Loucy (cell line): ENCODE measurements at regions not wholly inside any gene's neighbourhood (a gene's known extent, or its start where the extent isn't known, plus 50 kb on each side); places are given as distances from the start of the nearest gene placed in this dataset.

Experiments used
- H2AFZ ChIP-seq: fragments of 200-600 bp; sonication (generic); 2 replicates; pipeline ENCODE4 v1.6.0; 2016; ENCODE audit warnings: antibody characterized with exemption, mild to moderate bottlenecking, low read length, moderate library complexity
- H3F3A ChIP-seq: fragments of 200-600 bp; 2 replicates; pipeline ENCODE4 v1.6.0; 2016; ENCODE audit warnings: antibody characterized with exemption, low read depth, mild to moderate bottlenecking
- H3K27me3 ChIP-seq: fragments of 200-600 bp; sonication (generic); 2 replicates; pipeline ENCODE4 v1.6.1; 2014; ENCODE audit warnings: low read length, mild to moderate bottlenecking; ENCODE audit not compliant: insufficient read depth, poor library complexity, severe bottlenecking
- H3K36me3 ChIP-seq: fragments of 200-600 bp; sonication (generic); 2 replicates; pipeline ENCODE4 v1.6.1; 2016; ENCODE audit warnings: low read length; ENCODE audit not compliant: insufficient read depth
- H3K4me1 ChIP-seq: fragments of 200-600 bp; sonication (generic); 2 replicates; pipeline ENCODE4 v1.5.1; 2014; ENCODE audit warnings: low read length, mild to moderate bottlenecking; ENCODE audit not compliant: insufficient read depth, poor library complexity, severe bottlenecking
- H3K4me2 ChIP-seq: fragments of 200-600 bp; sonication (generic); 2 replicates; pipeline ENCODE4 v1.6.0; 2014; ENCODE audit warnings: antibody characterized with exemption, low read length, low read depth, mild to moderate bottlenecking; ENCODE audit not compliant: poor library complexity, severe bottlenecking
- H3K4me3 ChIP-seq: fragments of 200-600 bp; sonication (generic); 2 replicates; pipeline ENCODE4 v1.5.1; 2014; ENCODE audit warnings: low read length, mild to moderate bottlenecking, mixed read lengths; ENCODE audit not compliant: poor library complexity, severe bottlenecking
- H3K79me2 ChIP-seq: fragments of 200-600 bp; sonication (generic); 2 replicates; pipeline ENCODE4 v1.6.1; 2014; ENCODE audit warnings: low read length; ENCODE audit not compliant: insufficient read depth
- H3K9ac ChIP-seq: fragments of 200-600 bp; sonication (generic); 2 replicates; pipeline ENCODE4 v1.6.0; 2014; ENCODE audit warnings: mild to moderate bottlenecking, low read depth, low read length, moderate library complexity; ENCODE audit not compliant: poor library complexity, severe bottlenecking
- H3K9me2 ChIP-seq: fragments of 200-600 bp; sonication (generic); replicated peaks from 2 replicates; pipeline ENCODE4 v1.6.1; 2016; ENCODE audit warnings: low read depth, low read length, mixed read lengths
- H3K9me3 ChIP-seq: fragments of 200-600 bp; sonication (generic); 2 replicates; pipeline ENCODE4 v1.6.1; 2014; ENCODE audit warnings: mild to moderate bottlenecking, antibody characterized with exemption, low read length, low read depth; ENCODE audit not compliant: insufficient read depth
- H4K20me1 ChIP-seq: fragments of 200-600 bp; sonication (generic); 2 replicates; pipeline ENCODE4 v1.6.0; 2014; ENCODE audit warnings: antibody characterized with exemption, low read length, mild to moderate bottlenecking; ENCODE audit not compliant: insufficient read depth, poor library complexity, severe bottlenecking
- EZH2phosphoT487 ChIP-seq: fragments of 200-600 bp; IDR thresholded peaks from 2 replicates; pipeline ENCODE4 v1.6.1; 2018; ENCODE audit warnings: antibody characterized with exemption, mild to moderate bottlenecking, moderate library complexity, borderline replicate concordance
- TF ChIP-seq, protein P1 (sequence below): fragments of 200-600 bp; sonication (generic); conservative IDR thresholded peaks from 2 replicates; pipeline ENCODE4 v1.5.1; 2014; ENCODE audit warnings: mild to moderate bottlenecking, antibody characterized with exemption, low read length

DNA sequence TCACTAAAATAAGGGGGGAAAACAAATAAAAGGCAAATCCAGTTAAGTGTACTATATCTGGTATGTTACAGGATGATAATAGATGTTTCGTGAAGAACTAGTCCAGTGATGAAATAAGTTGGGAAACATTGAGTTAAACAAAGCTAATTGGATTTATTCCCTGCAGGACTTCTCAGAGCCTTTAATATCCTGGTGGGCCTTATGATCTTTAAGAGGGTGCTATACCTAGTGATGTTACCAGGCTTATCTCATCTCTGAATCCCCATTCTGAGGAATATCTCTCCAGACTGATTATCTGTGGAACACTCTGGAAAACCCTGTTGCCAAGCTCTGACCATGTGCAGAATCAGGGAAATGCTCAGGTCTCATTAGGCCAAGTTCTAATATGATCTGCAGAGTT lies 54.8 kb upstream of the POMGNT2 start:
- Histone ChIP-seq H3K4me2 (no peak overlapping the region), H3K4me3 (no peak overlapping the region), H3K9me3 (peaks cover 3% of the 10 kb centered on the region; the same call in 1 of the 2 replicates), H3K9ac (no peak overlapping the region), H3K27me3 (no peaks in the 10 kb centered on the region), H3K9me2 (no peaks in the 10 kb centered on the region), H3F3A (no peaks in the 10 kb centered on the region), H4K20me1 (no peaks in the 10 kb centered on the region), H3K4me1 (peaks cover 12% of the 10 kb centered on the region), H3K36me3 (no peaks in the 10 kb centered on the region), H2AFZ (no peak overlapping the region), H3K79me2 (no peaks in the 10 kb centered on the region)
- TF ChIP-seq EZH2phosphoT487, result no peak
- TF ChIP-seq, protein P1, sequence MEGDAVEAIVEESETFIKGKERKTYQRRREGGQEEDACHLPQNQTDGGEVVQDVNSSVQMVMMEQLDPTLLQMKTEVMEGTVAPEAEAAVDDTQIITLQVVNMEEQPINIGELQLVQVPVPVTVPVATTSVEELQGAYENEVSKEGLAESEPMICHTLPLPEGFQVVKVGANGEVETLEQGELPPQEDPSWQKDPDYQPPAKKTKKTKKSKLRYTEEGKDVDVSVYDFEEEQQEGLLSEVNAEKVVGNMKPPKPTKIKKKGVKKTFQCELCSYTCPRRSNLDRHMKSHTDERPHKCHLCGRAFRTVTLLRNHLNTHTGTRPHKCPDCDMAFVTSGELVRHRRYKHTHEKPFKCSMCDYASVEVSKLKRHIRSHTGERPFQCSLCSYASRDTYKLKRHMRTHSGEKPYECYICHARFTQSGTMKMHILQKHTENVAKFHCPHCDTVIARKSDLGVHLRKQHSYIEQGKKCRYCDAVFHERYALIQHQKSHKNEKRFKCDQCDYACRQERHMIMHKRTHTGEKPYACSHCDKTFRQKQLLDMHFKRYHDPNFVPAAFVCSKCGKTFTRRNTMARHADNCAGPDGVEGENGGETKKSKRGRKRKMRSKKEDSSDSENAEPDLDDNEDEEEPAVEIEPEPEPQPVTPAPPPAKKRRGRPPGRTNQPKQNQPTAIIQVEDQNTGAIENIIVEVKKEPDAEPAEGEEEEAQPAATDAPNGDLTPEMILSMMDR, result no peak

DNA sequence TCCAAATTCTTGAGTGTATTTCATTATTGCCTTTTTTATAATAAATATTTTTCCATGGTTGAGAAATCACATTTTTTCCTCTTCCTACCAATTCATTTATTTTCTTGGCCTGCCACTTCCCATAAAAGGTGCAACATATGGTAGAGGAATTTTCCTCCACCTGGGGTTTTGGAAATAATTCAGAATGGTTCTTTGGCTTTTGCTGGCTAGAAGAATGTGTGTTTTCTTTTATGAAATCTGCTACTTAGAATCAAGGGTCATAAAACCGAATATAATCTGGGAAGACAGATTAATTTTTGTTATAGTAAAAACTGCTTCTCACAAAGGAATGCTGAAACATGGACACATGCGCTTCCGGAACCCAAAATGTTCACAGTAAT lies 54.0 kb upstream of the POMGNT2 start:
- H3K9ac ChIP-seq, result no peak overlapping the region
- no peaks in the 10 kb centered on the region for H3K79me2 ChIP-seq
- no peaks in the 10 kb centered on the region for H3K36me3 ChIP-seq
- no peak overlapping the region for H3K4me2 ChIP-seq
- H3F3A ChIP-seq, result no peaks in the 10 kb centered on the region
- no peaks in the 10 kb centered on the region for H3K9me2 ChIP-seq
- H4K20me1 ChIP-seq, result no peaks in the 10 kb centered on the region
- H3K9me3 ChIP-seq, result no peaks in the 10 kb centered on the region
- no peak overlapping the region for H3K4me3 ChIP-seq
- H2AFZ ChIP-seq, result no peak overlapping the region
- H3K27me3 ChIP-seq, result no peaks in the 10 kb centered on the region
- peaks cover 20% of the 10 kb centered on the region for H3K4me1 ChIP-seq
- no peak for TF ChIP-seq EZH2phosphoT487
- TF ChIP-seq, protein P1, result no peak

DNA sequence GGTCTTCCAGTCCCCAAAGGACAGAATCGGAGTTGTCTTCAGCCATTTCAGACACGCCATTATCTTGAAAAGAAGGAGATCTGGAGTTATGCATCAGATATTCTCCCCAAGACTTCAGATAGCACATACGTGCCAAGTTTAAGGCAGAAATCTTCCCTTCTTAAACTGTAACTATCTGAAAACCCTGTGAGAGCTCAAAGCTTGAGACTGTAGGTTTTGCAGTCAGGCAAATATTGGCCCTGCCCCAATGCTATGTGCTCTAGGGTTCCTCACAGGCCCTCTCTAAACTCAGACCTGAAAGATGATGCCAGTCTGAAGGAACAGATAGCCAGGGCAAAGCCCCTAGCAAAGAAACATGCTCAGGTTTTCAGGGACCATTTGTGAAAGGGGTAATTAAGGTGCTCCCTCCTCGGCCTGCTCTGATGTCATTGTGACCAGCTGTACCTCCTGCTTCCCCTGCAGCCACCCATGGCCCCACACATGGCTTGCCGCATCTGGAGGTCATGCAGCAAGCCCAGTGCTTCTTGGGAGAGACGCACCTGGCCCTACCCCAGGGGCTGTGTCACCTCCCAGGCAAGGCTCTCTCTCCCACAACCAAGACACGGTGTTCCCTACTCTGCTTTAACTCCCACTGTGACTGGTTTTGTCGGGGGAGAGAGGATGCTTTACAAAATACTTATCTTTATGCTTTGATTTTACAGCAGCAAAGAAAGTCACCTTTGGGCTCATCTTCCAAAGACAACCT lies 53.4 kb upstream of the POMGNT2 start:
- TF ChIP-seq EZH2phosphoT487, result no peak
- TF ChIP-seq, protein P1, result no peak
- H3K4me1 ChIP-seq, result peaks cover 23% of the 10 kb centered on the region
- no peak overlapping the region for H3K4me3 ChIP-seq
- no peaks in the 10 kb centered on the region for H3K36me3 ChIP-seq
- no peaks in the 10 kb centered on the region for H3K9me3 ChIP-seq
- no peak overlapping the region for H2AFZ ChIP-seq
- no peak overlapping the region for H3K9ac ChIP-seq
- no peaks in the 10 kb centered on the region for H4K20me1 ChIP-seq
- H3F3A ChIP-seq, result no peaks in the 10 kb centered on the region
- H3K9me2 ChIP-seq, result no peaks in the 10 kb centered on the region
- no peak overlapping the region for H3K4me2 ChIP-seq
- H3K27me3 ChIP-seq, result no peaks in the 10 kb centered on the region
- no peaks in the 10 kb centered on the region for H3K79me2 ChIP-seq
